HEK293T (cell line): ENCODE measurements at regions not wholly inside any gene's neighbourhood (a gene's known extent, or its start where the extent isn't known, plus 50 kb on each side); places are given as distances from the start of the nearest gene placed in this dataset.

Experiments used
- CTCF ChIA-PET: fragments of 350-600 bp; formaldehyde crosslinking; extraction: SDS; loops from one replicate; lab custom pipeline; 2021; ENCODE audit warnings: antibody characterized with exemption, inconsistent platforms; lab: Yijun Ruan, JAX
- POLR2A ChIA-PET: fragments of 350-600 bp; formaldehyde crosslinking; extraction: SDS; loops from one replicate; lab custom pipeline; 2020; ENCODE audit warnings: antibody characterized with exemption, inconsistent platforms; lab: Yijun Ruan, JAX
- DNase-seq: peaks from one replicate; pipeline ENCODE4 v3.0.0; 2012; ENCODE audit warnings: mixed read lengths; ENCODE audit errors: extremely low spot score
- ARNT ChIP-seq: fragments of 450-650 bp; IDR thresholded peaks from 2 replicates; pipeline ENCODE4 v1.6.1; 2017; ENCODE audit warnings: mild to moderate bottlenecking
- BHLHE40 ChIP-seq: fragments of 450-650 bp; IDR thresholded peaks from 2 replicates; pipeline ENCODE4 v1.6.1; 2016; ENCODE audit warnings: mild to moderate bottlenecking, moderate library complexity, borderline replicate concordance
- CTBP1 ChIP-seq: fragments of 450-650 bp; IDR thresholded peaks from 2 replicates; pipeline ENCODE4 v1.6.1; 2016; ENCODE audit warnings: borderline replicate concordance
- ELF4 ChIP-seq: fragments of 450-650 bp; IDR thresholded peaks from 2 replicates; pipeline ENCODE4 v1.6.1; 2017; ENCODE audit warnings: antibody characterized with exemption
- FOXA1 ChIP-seq: fragments of 450-650 bp; IDR thresholded peaks from 2 replicates; pipeline ENCODE4 v1.6.1; 2016; ENCODE audit warnings: mild to moderate bottlenecking
- FOXK2 ChIP-seq: fragments of 450-650 bp; IDR thresholded peaks from 2 replicates; pipeline ENCODE4 v1.6.1; 2016; ENCODE audit warnings: mild to moderate bottlenecking
- FOXM1 ChIP-seq: fragments of 450-650 bp; IDR thresholded peaks from 2 replicates; pipeline ENCODE4 v1.6.1; 2017; ENCODE audit warnings: mild to moderate bottlenecking, borderline replicate concordance
- HDGF ChIP-seq: fragments of 450-650 bp; IDR thresholded peaks from 2 replicates; pipeline ENCODE4 v1.6.1; 2017; ENCODE audit warnings: antibody characterized with exemption, borderline replicate concordance
- L3MBTL2 ChIP-seq: fragments of 450-650 bp; conservative IDR thresholded peaks from 2 replicates; pipeline ENCODE4 v1.6.1; 2016; ENCODE audit warnings: mild to moderate bottlenecking
- LEF1 ChIP-seq: fragments of 450-650 bp; IDR thresholded peaks from 2 replicates; pipeline ENCODE4 v1.6.1; 2017; ENCODE audit warnings: mild to moderate bottlenecking, borderline replicate concordance
- NFRKB ChIP-seq: fragments of 450-650 bp; IDR thresholded peaks from 2 replicates; pipeline ENCODE4 v1.6.1; 2016; ENCODE audit warnings: mild to moderate bottlenecking, moderate library complexity
- SP1 ChIP-seq: fragments of 450-650 bp; IDR thresholded peaks from 2 replicates; pipeline ENCODE4 v1.6.1; 2017
- SUZ12 ChIP-seq: fragments of 450-650 bp; IDR thresholded peaks from 2 replicates; pipeline ENCODE4 v1.6.1; 2016; ENCODE audit warnings: mild to moderate bottlenecking
- TARDBP ChIP-seq: fragments of 450-650 bp; IDR thresholded peaks from 2 replicates; pipeline ENCODE4 v1.6.1; 2016
- ZNF384 ChIP-seq: fragments of 450-650 bp; IDR thresholded peaks from 2 replicates; pipeline ENCODE4 v1.6.1; 2016
- TF ChIP-seq, protein P1 (sequence below): fragments of 450-650 bp; IDR thresholded peaks from 2 replicates; pipeline ENCODE4 v1.6.1; 2016

- ChIA-PET CTCF (no interaction called here), POLR2A (no interaction called here)
- DNase-seq = no peak
- no peak for TF ChIP-seq HDGF
- no peak for TF ChIP-seq FOXA1
- no peak for TF ChIP-seq ARNT
- no peak for TF ChIP-seq SP1
- no peak for TF ChIP-seq ELF4
- TF ChIP-seq BHLHE40 = no peak
- TF ChIP-seq, protein P1, sequence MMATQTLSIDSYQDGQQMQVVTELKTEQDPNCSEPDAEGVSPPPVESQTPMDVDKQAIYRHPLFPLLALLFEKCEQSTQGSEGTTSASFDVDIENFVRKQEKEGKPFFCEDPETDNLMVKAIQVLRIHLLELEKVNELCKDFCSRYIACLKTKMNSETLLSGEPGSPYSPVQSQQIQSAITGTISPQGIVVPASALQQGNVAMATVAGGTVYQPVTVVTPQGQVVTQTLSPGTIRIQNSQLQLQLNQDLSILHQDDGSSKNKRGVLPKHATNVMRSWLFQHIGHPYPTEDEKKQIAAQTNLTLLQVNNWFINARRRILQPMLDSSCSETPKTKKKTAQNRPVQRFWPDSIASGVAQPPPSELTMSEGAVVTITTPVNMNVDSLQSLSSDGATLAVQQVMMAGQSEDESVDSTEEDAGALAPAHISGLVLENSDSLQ = no peak
- no peak for TF ChIP-seq TARDBP
- no peak for TF ChIP-seq L3MBTL2
- no peak for TF ChIP-seq CTBP1
- TF ChIP-seq SUZ12 = no peak
- TF ChIP-seq ZNF384 = no peak
- no peak for TF ChIP-seq FOXM1
- TF ChIP-seq LEF1 = no peak
- TF ChIP-seq NFRKB = no peak
- no peak for TF ChIP-seq FOXK2
These were observed 914.4 kb upstream of the COX7C start for GRCh38 chr5:85703296-85703695.

DNA sequence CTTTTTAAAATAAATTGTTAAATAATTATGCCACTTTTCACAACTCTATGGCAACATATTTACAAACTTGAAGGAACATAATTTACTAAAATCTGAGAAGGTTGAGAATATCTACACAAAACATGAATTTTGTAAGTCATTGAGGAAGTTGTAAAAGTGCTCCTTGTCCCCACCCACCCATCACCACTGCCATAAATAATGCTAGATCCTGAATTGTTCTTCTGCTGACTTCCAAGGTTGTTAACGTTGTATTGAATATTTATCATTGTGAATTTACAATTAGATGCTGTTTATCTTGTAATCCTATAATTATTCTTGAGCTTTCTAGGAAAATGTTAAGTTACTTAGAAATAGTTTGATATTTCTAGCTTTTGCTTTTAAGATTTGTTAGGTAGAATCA is 908.0 kb upstream of the COX7C start:
- TF ChIP-seq NFRKB (no peak), L3MBTL2 (no peak)
- DNase-seq = no peak
- POLR2A ChIA-PET = no interaction called here
- CTCF ChIA-PET = no interaction called here

GRCh38 chr5:85716344-85717202 is 901.2 kb upstream of the COX7C start:
- no peak for DNase-seq
- ChIA-PET POLR2A (no interaction called here), CTCF (no interaction called here)
- TF ChIP-seq L3MBTL2 (no peak), ZNF384 (no peak), NFRKB (no peak), LEF1 (no peak), FOXA1 (no peak), SP1 (no peak), FOXM1 (no peak), TARDBP (no peak), BHLHE40 (no peak)
- TF ChIP-seq, protein P1 = no peak

DNA sequence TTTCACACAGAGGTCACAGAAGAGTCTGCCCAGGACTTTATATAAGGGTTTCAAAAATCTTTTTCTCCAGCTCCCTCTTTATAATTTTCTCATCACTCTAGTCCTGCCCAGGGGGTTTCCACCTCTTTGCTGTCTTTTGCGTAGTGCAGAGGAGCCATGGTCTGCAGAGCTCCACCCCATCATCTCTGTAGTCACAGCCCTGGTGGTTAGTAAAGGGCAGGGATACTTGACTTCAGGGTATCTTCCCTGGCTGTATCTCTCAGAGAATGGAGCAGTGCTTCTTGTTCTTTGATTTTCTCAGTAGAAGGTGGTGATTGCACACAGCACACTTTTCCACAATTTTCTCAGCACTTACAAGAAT is 900.6 kb upstream of the COX7C start:
- POLR2A ChIA-PET = no interaction called here
- CTCF ChIA-PET = no interaction called here
- no peak for TF ChIP-seq TARDBP
- no peak for TF ChIP-seq SUZ12
- TF ChIP-seq ARNT = no peak
- TF ChIP-seq, protein P1 = no peak
- no peak for TF ChIP-seq BHLHE40
- no peak for TF ChIP-seq LEF1
- no peak for TF ChIP-seq ELF4
- no peak for TF ChIP-seq ZNF384
- no peak for TF ChIP-seq FOXM1
- TF ChIP-seq FOXA1 = no peak
- TF ChIP-seq HDGF = no peak
- no peak for TF ChIP-seq SP1
- DNase-seq = no peak

GRCh38 chr5:85732185-85732584 is 885.6 kb upstream of the COX7C start:
- CTCF ChIA-PET = no interaction called here
- TF ChIP-seq L3MBTL2 = no peak
- TF ChIP-seq ZNF384 = no peak
- TF ChIP-seq SP1 = no peak
- TF ChIP-seq BHLHE40 = no peak
- POLR2A ChIA-PET = no interaction called here
- DNase-seq = no peak

GRCh38 chr5:85741972-85742371 is 875.8 kb upstream of the COX7C start:
- ChIA-PET CTCF (no interaction called here), POLR2A (no interaction called here)
- no peak for TF ChIP-seq FOXK2
- TF ChIP-seq, protein P1 = no peak
- no peak for TF ChIP-seq FOXA1
- TF ChIP-seq TARDBP = no peak
- TF ChIP-seq L3MBTL2 = no peak
- DNase-seq = no peak
